ENCODE measurements at regions not wholly inside any gene's neighbourhood (a gene's known extent, or its start where the extent isn't known, plus 50 kb on each side); places are given as distances from the start of the nearest gene placed in this dataset.

- no peak overlapping the region for H3K14ac ChIP-seq (ENCODE audit: insufficient read length)
- H3K9me3 ChIP-seq (ENCODE audit: insufficient read depth in 2 of 2, low read depth in 1 of 2, low read length in 1 of 2), result no peaks in the 10 kb centered on the region
- H3K36me3 ChIP-seq (ENCODE audit: control insufficient read depth in 2 of 4, insufficient read depth in 4 of 4, low read length in 3 of 4), result no peaks in the 10 kb centered on the region
- no peak overlapping the region for H4K8ac ChIP-seq (ENCODE audit: extremely low read depth, insufficient read depth, low read length)
- no peak overlapping the region for H3K18ac ChIP-seq (ENCODE audit: extremely low read depth, low read length)
- H2BK120ac ChIP-seq (replicated peaks; ENCODE audit: low read depth, low read length), result no peak overlapping the region
- no peak overlapping the region for H2BK15ac ChIP-seq (ENCODE audit: low read length)
- no peak overlapping the region for H2BK20ac ChIP-seq (ENCODE audit: low read length)
- no peaks in the 10 kb centered on the region for H3K79me1 ChIP-seq (ENCODE audit: low read depth, low read length)
- no peak overlapping the region for H4K91ac ChIP-seq (replicated peaks; ENCODE audit: insufficient read length, low read length)
- peaks cover 10% of the 10 kb centered on the region for H3K23me2 ChIP-seq (ENCODE audit: low read depth, low read length)
- H4K20me1 ChIP-seq (replicated peaks in 1 of 2; ENCODE audit: control insufficient read depth in 1 of 2, insufficient read depth in 2 of 2, low read length in 2 of 2), result peaks cover 0 to 3% of the 10 kb centered on the region in 2 experiments
- no peak overlapping the region; the same call in 1 of the 2 replicates for H2BK5ac ChIP-seq (ENCODE audit: low read depth, low read length)
- no peak overlapping the region for H4K5ac ChIP-seq (ENCODE audit: insufficient read length, low read depth, low read length)
- no peak overlapping the region for H3K56ac ChIP-seq (replicated peaks; ENCODE audit: insufficient read length, low read depth, low read length)
- H3K4ac ChIP-seq (replicated peaks; ENCODE audit: insufficient read length, low read depth, low read length), result no peak overlapping the region
- H3K9ac ChIP-seq (replicated peaks in 1 of 4; ENCODE audit: extremely low read depth in 1 of 4, low read depth in 3 of 4, low read length in 3 of 4), result no peak overlapping the region
- H3K4me2 ChIP-seq (ENCODE audit: insufficient read depth in 1 of 2, low read depth in 2 of 2, low read length in 2 of 2), result no peak overlapping the region
- peaks cover 0 to 6% (median 1%) of the 10 kb centered on the region in 4 experiments; a peak in 4 of 7 replicates for H3K27me3 ChIP-seq (replicated peaks in 1 of 4; ENCODE audit: control insufficient read depth in 3 of 4, extremely low read depth in 1 of 4, insufficient read depth in 3 of 4, low read length in 3 of 4)
- FAIRE-seq (no peak), DNase-seq (ENCODE audit: low read depth in 1 of 2, low spot score in 2 of 2) (no peak)
- no peak overlapping the region for H3K4me3 ChIP-seq (ENCODE audit: extremely low read depth in 1 of 4, insufficient read depth in 2 of 4, low read depth in 3 of 4, low read length in 4 of 4)
- H3K4me1 ChIP-seq (replicated peaks in 1 of 4; ENCODE audit: control insufficient read depth in 3 of 4, insufficient read depth in 4 of 4, low read length in 3 of 4), result peaks cover 2 to 6% (median 4%) of the 10 kb centered on the region in 4 experiments; a peak in 6 of 7 replicates
- ChIA-PET POLR2A (ENCODE audit: partially characterized antibody) (no interaction called here), CTCF (ENCODE audit: partially characterized antibody) (interaction anchor here (1.2 to 13.3 kb wide), 6 partner anchors 13 to 95 kb away, joined by 4 to 123 read pairs (median 10); no protein-coding TSS in a partner anchor)
- H2AK5ac ChIP-seq (ENCODE audit: low read depth, low read length), result no peak overlapping the region
- H2AFZ ChIP-seq (ENCODE audit: low read length), result no peak overlapping the region
- no peak overlapping the region for H3K27ac ChIP-seq (ENCODE audit: low read depth, low read length)
- no peak overlapping the region for H2BK12ac ChIP-seq (ENCODE audit: low read depth, low read length)
- 85% methylated on average over 11 of the region's 11 CpGs; no CpG with 5 or more reads in 1 of the 2 experiments for WGBS, 2 experiments (ENCODE audit: extremely low coverage in 1 of 2, insufficient coverage in 1 of 2, insufficient read length in 1 of 2, insufficient replicate concordance in 2 of 2, low coverage in 1 of 2, low lambda C conversion rate in 2 of 2, missing lambda C conversion rate in 1 of 2)
- H3K23ac ChIP-seq (ENCODE audit: insufficient read length), result no peak overlapping the region
- no peaks in the 10 kb centered on the region for H3K79me2 ChIP-seq (ENCODE audit: control insufficient read depth in 1 of 2, insufficient read depth in 2 of 2, low read length in 2 of 2)
- no peak for TF ChIP-seq CTCF (IDR thresholded peaks at IDR 0.05; ENCODE audit: control extremely low read depth in 1 of 3, insufficient read depth in 1 of 3, low read depth in 1 of 3, low read length in 3 of 3)
- TF ChIP-seq CBX8 (IDR thresholded peaks at IDR 0.05; ENCODE audit: borderline replicate concordance, low read depth, low read length), result no peak
- no peak for TF ChIP-seq YY1 (IDR thresholded peaks at IDR 0.05; ENCODE audit: low read depth, low read length)
- TF ChIP-seq KDM5A (IDR thresholded peaks at IDR 0.05; ENCODE audit: low read length), result no peak
- no peak for TF ChIP-seq RAD21 (IDR thresholded peaks at IDR 0.05 in 1 of 2, conservative IDR thresholded peaks at IDR 0.05 in 1 of 2; ENCODE audit: low read depth in 2 of 2, low read length in 2 of 2)
- no peak for TF ChIP-seq RNF2 (IDR thresholded peaks at IDR 0.05; ENCODE audit: borderline replicate concordance, low read depth, low read length, missing control alignments, poor library complexity, severe bottlenecking)
- TF ChIP-seq MAX (IDR thresholded peaks at IDR 0.05), result no peak
- TF ChIP-seq PHF8 (conservative IDR thresholded peaks at IDR 0.05; ENCODE audit: low read depth, low read length), result no peak
These were observed 60.1 kb upstream of the ECE1 start for GRCh38 chr1:21350202-21350885.

Measured in H1 (cell line).